ENCODE measurements at regions not wholly inside any gene's neighbourhood (a gene's known extent, or its start where the extent isn't known, plus 50 kb on each side); places are given as distances from the start of the nearest gene placed in this dataset.

DNA sequence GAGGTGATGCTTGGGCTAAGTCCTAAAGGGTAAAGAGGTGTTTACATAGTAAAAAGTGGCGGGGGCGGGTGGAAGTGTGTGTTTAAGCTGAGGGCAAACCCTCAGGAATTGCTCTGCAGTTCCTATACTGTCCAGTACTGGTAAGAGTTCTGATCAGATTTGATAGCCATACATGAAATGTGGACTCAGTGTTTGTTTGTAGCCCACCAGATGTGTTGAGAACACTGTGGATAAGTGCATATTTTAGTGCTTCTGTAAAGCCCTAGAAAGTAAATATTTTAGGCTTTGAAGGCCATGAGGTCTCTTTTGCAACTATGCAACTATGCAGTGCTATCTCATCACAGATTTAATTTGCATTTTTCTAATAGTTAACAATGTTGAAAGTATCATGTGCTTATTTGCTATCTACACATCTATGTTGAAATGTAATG, 80.7 kb upstream of the EOLA2 start:
- TF ChIP-seq POLR2A (IDR thresholded peaks at IDR 0.05; ENCODE audit: low read depth, low read length) (no peak), TAF1 (IDR thresholded peaks at IDR 0.05; ENCODE audit: low read depth, low read length) (no peak), POLR2AphosphoS5 (IDR thresholded peaks at IDR 0.05; ENCODE audit: low read depth, low read length) (no peak), PAX5 (IDR thresholded peaks at IDR 0.05; ENCODE audit: insufficient read depth, low read length, severe bottlenecking) (no peak), SPI1 (IDR thresholded peaks at IDR 0.05; ENCODE audit: low read depth, low read length) (no peak)
